ENCODE measurements at regions not wholly inside any gene's neighbourhood (a gene's known extent, or its start where the extent isn't known, plus 50 kb on each side); places are given as distances from the start of the nearest gene placed in this dataset.

DNA sequence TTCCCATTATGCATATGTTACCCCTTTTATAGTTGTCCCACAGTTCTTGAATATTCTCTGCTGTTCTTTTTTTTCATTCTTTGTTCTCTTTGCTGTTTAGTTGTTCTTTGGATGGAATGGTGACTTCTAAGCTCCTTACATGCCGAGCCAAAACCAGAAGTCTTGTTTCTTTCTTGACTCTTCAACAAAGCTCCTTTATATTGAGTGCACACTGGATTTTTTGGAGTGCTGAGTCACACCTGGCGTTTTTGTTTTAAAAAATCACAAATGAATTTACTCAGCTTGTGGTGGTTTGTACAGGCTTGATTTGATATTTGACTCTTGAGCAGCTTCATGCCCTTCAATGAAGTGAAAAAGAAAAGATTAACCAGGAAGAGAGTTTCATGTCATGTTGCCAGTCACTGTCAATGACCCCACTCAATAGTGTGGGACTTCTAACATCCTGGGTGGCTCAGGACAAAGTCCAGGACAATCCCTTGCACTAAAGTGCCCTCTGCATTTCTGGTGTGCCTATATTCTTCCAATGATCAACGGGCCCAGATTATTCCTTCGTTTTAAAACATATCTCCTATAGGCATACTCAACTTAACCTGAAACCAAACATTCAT, 112.4 kb upstream of the SLC38A4 start:
- TF ChIP-seq, protein P1, sequence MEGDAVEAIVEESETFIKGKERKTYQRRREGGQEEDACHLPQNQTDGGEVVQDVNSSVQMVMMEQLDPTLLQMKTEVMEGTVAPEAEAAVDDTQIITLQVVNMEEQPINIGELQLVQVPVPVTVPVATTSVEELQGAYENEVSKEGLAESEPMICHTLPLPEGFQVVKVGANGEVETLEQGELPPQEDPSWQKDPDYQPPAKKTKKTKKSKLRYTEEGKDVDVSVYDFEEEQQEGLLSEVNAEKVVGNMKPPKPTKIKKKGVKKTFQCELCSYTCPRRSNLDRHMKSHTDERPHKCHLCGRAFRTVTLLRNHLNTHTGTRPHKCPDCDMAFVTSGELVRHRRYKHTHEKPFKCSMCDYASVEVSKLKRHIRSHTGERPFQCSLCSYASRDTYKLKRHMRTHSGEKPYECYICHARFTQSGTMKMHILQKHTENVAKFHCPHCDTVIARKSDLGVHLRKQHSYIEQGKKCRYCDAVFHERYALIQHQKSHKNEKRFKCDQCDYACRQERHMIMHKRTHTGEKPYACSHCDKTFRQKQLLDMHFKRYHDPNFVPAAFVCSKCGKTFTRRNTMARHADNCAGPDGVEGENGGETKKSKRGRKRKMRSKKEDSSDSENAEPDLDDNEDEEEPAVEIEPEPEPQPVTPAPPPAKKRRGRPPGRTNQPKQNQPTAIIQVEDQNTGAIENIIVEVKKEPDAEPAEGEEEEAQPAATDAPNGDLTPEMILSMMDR (IDR thresholded peaks at IDR 0.05): no peak
- TF ChIP-seq POLR2A (IDR thresholded peaks at IDR 0.05) (no peak), POLR2AphosphoS5 (IDR thresholded peaks at IDR 0.05) (no peak)

All from transverse colon (tissue), 4 donors.